ENCODE measurements at regions not wholly inside any gene's neighbourhood (a gene's known extent, or its start where the extent isn't known, plus 50 kb on each side); places are given as distances from the start of the nearest gene placed in this dataset.

- no peak for TF ChIP-seq IRF9 (CRISPR knock-in tag; IDR thresholded peaks at IDR 0.05; ENCODE audit: borderline replicate concordance)
- peak; percentile 66; the same call in 1 of the 2 replicates for TF ChIP-seq ATF3 (CRISPR knock-in tag; IDR thresholded peaks at IDR 0.05)
- TF ChIP-seq RXRB (CRISPR knock-in tag; IDR thresholded peaks at IDR 0.05; ENCODE audit: borderline replicate concordance) = peak; percentile 39; the same call in 1 of the 2 replicates
- TF ChIP-seq ZNF431 (CRISPR knock-in tag; IDR thresholded peaks at IDR 0.05; ENCODE audit: borderline replicate concordance, low read depth) = no peak
- TF ChIP-seq ZNF670 (CRISPR knock-in tag; IDR thresholded peaks at IDR 0.05; ENCODE audit: borderline replicate concordance) = 0 out of 2 replicates have a peak, but pooled peaks have one; percentile 42
- peak; percentile 21; the same call in 1 of the 2 replicates for TF ChIP-seq CREM (IDR thresholded peaks at IDR 0.05)
- no peak for TF ChIP-seq CREM (CRISPR knock-in tag; IDR thresholded peaks at IDR 0.05)
- TF ChIP-seq ZNF816 (CRISPR knock-in tag; IDR thresholded peaks at IDR 0.05; ENCODE audit: borderline replicate concordance) = peak; percentile 32
- TF ChIP-seq ATF4 (CRISPR knock-in tag; IDR thresholded peaks at IDR 0.05) = 0 out of 4 replicates have a peak, but pooled peaks of 1 of the 2 experiments have one; percentile 10
- no peak for TF ChIP-seq ZFP90 (CRISPR knock-in tag; IDR thresholded peaks at IDR 0.05; ENCODE audit: borderline replicate concordance)
- TF ChIP-seq ZNF75D (CRISPR knock-in tag; IDR thresholded peaks at IDR 0.05; ENCODE audit: borderline replicate concordance) = no peak
- TF ChIP-seq ISL2 (CRISPR knock-in tag; IDR thresholded peaks at IDR 0.05) = 0 out of 2 replicates have a peak, but pooled peaks have one; percentile 29
- 0 out of 2 replicates have a peak, but pooled peaks have one; percentile 28 for TF ChIP-seq RARA (CRISPR knock-in tag; IDR thresholded peaks at IDR 0.05)
- TF ChIP-seq MEF2D (CRISPR knock-in tag; IDR thresholded peaks at IDR 0.05) = peak; percentile 69; the same call in 1 of the 2 replicates
- TF ChIP-seq ZNF691 (CRISPR knock-in tag; IDR thresholded peaks at IDR 0.05; ENCODE audit: borderline replicate concordance, low read depth) = 0 out of 2 replicates have a peak, but pooled peaks have one; percentile 30
- peak in 1 of 2 experiments; percentile 65; a peak in 2 of 4 replicates for TF ChIP-seq EP300 (IDR thresholded peaks at IDR 0.05; ENCODE audit: low read depth in 2 of 2, low read length in 2 of 2)
- no peak for TF ChIP-seq EP300 (CRISPR knock-in tag; IDR thresholded peaks at IDR 0.05; ENCODE audit: borderline replicate concordance)
- no peak for TF ChIP-seq SAFB2 (CRISPR knock-in tag; IDR thresholded peaks at IDR 0.05; ENCODE audit: borderline replicate concordance, low read depth)
- peak; percentile 10; the same call in 1 of the 2 replicates for TF ChIP-seq BHLHE40 (IDR thresholded peaks at IDR 0.05; ENCODE audit: low read length)
- no peak for TF ChIP-seq GABPA (IDR thresholded peaks at IDR 0.05; ENCODE audit: low read depth, low read length)
- TF ChIP-seq GABPA (CRISPR knock-in tag; IDR thresholded peaks at IDR 0.05; ENCODE audit: low read depth) = no peak
- peak; percentile 33; the same call in 1 of the 2 replicates for TF ChIP-seq MAX (IDR thresholded peaks at IDR 0.05)
These were observed 130.8 kb upstream of the EGLN3 start (continued) for GRCh38 chr14:34081576-34082136.

Data from HepG2 (cell line).